Kidney glomerular epithelial cell (primary cell): ENCODE measurements at regions not wholly inside any gene's neighbourhood (a gene's known extent, or its start where the extent isn't known, plus 50 kb on each side); places are given as distances from the start of the nearest gene placed in this dataset.

Source experiments
- DNase-seq: peaks from one replicate; lab custom pipeline; 2025; lab: John Stamatoyannopoulos, UW

DNA sequence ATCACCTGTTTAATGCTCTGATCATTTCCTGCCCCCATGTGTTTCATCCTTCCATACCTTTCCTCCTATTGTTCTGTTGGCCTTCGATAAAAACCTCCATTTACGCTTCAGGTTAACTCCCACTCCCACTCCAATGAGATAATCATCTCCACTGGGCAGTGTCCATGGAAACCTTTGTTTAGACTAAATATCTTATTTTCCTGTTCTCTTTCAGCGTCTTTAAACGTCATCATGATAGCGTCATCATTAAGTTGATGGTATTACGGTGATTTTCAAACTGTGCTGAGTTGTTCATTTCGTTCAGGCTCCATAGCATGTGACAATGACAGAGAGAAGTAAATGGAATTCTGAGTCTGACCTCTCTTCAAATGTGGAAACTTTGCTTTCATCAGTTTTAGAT is 970.5 kb upstream of the SLC35B3 start:
- peak; percentile 34 for DNase-seq

DNA sequence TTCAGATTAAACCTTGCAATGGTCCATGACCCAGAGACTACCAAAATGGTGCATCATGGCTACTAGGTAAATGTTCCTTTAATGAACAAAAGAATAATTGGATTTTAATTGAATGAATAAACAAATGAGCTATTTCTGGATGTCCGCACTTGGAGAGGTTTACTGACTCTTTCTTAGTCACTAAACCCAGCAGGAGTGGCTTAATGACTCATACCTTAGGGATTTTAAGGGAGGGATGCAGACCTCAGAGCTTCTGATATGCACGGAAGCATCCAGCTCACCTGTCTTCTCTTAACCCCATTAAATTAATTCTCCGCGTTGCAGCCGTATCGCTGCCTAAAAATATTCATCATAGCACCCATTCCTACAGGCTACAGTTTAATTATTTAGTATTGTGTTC is 970.0 kb upstream of the SLC35B3 start:
- DNase-seq: peak; percentile 75

DNA sequence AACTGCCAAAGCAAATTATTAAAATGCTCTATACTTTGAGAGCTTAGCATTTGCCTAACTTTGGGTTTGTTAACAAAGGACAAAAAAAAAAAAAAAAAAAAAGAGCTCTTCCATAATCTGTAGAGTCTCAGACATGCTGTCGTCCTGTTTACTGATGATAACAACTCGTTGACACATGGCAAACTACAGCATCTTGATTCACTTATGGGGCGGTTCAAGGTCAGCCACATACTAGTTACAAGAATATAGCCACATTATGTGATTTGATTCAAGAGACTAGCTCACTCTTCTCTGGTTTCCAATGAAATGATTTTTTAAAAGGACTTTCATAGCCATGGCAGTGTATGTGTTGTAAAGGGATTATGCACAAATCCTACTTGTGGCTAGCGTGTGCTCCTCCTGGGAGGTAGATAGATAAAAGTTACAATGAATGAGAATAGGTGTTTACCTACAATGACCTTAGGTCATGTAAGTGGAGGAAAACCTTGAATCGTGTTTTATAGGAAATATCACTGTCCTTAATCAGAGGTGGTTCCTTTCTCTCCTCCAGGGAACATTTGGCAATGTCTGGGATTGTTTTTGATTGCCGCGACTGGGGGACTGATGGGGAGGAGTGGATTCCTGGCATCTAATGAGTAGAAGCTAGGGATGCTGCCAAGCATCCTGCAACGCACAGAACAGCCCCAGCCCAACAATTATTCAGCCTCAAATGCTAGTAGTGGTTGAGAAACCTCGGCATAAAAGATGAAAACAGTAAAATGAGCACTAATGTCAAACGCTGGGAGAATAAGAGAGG is 969.2 kb upstream of the SLC35B3 start:
- no peak for DNase-seq

DNA sequence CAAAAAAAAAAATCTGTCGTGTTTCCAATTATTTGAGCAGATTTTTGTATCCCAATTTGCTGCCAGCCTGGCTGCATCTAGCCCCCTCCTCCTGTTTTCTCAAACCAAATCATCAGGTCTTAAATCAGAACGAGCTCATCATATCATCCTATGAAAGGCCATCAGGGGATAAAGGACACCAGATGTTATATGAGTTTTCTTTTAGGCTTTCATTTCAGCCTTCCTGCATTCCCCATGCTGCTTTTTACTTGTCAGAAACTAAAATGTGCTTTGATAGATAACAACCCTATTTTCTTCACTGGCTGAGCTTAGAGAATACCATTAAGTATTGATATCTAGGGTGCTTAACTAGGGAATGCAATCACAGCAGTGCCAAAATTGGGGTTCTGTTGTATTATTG is 968.4 kb upstream of the SLC35B3 start:
- DNase-seq: no peak

DNA sequence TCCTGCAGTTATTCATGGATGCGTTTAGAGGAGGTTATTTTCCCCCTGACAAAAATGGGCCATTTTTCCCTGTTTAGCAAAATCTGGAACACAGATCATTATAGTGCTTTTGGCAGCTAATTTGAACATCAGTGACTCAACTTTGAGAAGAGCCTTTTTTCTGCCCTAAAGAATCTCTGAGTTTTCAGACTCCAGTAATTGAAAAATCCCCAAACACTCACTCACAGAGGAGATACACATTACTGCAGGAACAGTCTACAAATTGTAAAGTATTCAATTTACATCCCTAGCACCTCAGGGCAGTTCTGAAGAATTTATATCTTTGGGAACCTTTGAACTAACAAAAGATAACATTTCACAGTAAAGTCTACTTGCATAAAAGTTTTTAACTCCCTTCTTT is 966.6 kb upstream of the SLC35B3 start:
- DNase-seq: no peak

DNA sequence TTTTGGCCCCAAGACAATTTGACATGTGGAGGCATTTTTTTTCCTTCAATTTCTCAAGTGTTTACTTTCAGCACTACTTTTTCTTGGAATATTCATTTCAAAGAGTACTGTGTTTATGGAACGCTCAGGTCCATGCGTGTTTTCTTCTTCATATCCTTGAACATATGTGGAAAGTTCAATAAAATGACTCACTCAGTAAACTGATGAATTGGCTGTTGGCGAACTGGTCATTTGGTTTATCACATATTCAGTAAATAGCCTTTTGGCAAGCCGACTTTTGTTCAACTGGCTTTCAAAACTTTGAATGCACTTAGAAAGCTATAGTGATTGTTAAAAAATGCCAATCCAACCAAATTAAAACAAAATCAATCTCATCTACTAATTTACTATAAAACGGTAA is 964.6 kb upstream of the SLC35B3 start:
- DNase-seq: no peak

DNA sequence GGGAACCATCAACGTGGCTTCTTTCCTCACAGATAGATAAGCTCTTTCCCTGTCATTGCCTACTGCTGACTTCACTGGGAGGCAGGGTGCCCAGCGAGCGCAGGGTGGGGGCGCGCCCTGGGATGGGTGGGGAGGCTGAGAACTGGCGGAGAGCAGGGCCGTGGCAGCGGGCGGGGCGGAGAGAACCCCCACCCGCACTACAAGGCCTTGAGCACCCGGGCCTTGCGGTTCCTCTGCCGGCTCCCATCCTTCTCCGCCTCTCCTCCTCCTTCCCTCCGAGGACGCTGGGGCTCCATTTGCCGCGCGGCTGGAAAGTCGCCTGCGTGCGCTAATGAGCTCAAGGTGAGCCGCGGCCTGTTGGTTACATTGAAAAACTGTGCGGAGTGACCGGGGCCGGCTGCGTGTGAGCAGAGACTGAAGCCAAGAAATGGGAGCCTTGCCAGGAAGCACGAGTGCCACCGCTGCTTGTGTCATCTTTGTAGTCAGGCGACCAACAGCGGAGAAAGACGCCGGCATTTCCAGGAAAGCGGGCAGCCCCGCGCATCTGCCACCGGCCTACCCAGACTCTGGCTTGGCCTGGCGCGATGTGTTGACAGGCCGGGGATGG is 963.5 kb upstream of the SLC35B3 start:
- no peak for DNase-seq

DNA sequence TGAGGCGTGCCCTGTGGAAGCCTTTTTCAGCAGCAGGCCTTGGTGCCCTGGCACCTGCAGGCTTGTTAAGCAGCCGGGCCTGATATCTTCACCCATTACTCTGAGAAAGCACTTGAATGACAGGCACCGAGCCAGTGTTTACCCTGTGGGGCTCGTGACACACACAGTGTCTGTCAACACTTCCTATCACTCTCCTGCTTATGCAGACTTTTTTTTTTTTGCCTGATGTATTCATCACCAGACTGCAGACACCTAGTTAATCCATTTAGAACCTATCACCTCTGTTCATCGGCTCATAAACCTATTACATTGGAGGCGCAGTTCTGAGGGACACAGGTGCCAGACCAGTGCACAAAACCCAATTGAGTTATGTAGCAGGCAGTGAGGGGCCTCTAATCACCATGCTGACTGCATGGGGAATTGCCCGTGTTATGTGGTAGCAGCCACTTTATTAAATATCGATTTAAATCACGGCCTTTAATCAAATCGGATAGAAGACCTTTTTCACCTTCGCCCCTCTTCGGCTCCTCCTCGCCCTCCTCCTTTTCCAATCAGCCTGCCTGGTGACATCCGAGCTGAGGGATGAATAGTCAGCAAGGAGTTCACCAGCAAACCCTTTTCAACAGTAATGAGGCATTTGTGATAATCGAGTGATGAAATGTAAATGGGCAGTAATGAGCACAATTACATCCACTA is 962.9 kb upstream of the SLC35B3 start:
- no peak for DNase-seq

DNA sequence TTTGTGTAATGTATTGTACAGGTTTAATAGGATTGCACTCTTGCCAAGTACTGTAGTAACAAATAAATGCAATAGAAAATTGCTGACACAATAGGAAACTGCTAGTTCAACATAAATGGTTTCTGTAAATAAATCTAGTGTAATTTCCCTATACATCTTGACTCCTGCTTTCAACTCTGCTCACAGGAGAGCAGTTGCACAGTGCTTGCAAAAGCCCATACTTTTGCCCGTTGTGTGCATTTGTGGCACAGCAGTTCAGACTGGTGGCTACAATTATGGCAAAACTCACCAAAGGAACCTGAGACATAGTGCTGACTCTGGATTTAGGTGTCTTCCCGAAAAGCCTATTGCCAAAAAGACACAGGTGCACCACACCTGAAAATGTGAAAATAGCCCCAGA is 953.3 kb upstream of the SLC35B3 start:
- DNase-seq: no peak

DNA sequence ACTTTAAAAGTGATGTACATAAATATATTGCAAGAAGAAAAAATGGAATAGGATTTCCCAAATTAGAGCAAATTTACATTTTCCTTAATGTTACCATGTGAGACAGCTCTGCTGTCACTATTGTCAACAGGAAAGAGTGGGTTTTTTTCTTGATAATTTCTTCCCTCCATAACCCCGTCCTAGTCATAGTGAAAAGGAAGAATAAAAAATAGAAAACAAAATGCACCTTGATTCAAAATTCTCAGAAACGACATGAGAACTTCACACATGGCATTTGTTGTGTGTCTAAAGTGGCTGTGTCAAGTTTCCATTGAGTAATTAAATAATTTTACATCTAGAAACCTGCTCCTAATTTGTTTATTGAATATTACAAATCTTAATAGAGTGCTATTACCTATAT is 945.2 kb upstream of the SLC35B3 start:
- no peak for DNase-seq

DNA sequence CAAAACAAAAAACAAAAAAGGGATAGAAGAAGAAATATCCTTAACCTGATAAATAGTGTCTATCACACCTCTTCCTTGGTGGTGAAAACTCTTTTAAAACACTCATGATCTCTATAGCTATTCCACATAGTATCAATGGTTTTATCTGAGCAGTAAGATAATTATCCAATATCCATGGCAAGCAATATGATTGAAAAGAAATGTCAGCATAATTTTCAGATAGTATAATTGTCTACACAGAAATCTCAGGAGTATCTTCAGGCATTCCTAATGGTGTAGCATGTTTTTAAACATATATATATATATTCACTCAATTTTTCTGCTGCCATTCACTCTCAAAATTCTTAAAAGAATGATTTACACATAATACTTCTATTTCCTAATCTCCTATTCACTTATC is 938.0 kb upstream of the SLC35B3 start:
- DNase-seq: no peak

DNA sequence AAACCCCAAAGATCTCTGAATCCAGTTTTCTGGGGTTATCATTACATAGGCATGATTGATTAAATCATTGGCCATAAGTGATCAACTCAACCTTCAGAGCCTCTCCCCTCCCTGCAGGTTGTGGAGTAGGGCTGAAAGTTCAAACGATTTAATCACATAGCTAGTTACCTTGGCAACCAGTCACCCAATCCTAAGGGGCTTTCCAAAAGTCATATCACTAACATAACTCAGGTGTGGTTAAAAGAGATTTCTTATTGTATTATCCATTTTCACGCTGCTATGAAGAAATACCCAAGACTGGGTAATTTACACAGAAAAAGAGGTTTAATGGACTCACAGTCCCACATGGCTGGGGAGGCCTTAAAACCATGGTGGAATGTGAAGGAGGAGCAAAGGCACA is 935.1 kb upstream of the SLC35B3 start:
- no peak for DNase-seq

DNA sequence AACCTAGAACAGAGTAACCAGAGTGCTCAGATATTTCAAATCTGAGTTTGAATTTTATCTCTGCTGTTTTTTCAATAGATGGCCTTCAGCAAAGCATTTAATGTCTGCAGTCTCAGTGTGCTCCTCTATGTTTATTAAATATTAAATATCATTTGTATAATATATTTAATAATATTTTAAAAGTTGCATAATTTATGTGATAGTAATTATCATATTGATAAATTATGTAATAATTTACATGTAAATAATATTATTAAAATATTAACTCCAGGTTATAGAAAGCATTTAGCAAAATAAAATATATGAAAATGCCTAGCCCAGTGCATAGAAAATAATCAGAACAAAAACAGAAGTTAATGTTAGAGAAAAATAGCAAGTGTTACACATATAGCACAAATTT is 930.0 kb upstream of the SLC35B3 start:
- no peak for DNase-seq

DNA sequence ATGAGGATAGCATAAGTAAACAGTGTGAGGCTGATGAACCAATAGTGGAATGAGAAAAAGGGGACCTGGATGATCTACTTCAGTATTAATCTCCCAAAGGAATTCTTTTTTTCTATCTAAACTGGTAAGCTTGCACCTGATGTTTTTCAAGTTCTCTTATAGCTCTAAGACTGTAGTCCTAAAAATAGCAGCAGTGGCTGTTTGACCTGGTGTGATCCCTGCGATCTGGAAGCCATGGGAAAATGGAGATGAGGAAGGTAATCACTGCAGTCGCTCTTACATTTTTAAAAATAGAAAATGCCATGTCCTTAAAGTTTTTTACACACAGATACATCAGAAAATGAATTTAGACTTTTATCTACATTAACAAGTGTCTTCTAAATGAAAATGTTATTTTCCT is 926.4 kb upstream of the SLC35B3 start:
- no peak for DNase-seq

DNA sequence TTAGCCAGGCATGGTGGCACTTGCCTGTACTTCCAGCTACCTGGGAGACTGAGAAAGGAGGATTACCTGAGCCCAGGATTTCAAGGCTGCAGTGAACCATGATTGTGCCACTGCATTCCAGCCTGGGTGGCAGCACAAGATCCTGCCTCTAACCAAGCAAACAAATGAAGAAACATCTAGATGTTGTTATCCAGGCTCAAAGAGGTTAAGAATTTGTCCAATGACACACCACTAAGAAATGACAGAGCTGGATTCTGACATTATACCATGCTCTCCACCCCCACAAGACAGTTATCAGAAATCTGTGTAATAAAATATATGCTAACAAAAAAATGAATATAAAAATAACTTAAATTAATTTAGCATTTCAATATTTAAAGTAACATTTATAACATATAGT is 925.5 kb upstream of the SLC35B3 start:
- peak; percentile 63 for DNase-seq

DNA sequence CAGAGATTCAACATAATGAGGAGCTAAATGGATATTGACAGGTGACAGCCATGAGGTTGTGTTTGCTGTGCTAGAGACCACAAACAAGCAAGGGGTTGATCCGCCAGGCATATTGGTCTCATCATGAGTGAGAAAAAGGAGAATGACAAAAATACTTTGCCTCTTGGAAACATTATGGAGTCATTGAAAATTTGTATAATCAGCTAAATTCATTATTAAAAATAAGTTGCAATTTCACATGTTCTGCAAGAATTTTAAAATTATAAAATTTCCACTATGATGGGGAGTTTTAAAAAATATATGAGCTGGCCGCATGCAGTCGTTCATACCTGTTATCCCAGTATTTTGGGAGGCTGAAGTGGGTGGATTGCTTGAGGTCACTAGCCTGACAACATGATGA is 912.3 kb upstream of the SLC35B3 start:
- DNase-seq: no peak

DNA sequence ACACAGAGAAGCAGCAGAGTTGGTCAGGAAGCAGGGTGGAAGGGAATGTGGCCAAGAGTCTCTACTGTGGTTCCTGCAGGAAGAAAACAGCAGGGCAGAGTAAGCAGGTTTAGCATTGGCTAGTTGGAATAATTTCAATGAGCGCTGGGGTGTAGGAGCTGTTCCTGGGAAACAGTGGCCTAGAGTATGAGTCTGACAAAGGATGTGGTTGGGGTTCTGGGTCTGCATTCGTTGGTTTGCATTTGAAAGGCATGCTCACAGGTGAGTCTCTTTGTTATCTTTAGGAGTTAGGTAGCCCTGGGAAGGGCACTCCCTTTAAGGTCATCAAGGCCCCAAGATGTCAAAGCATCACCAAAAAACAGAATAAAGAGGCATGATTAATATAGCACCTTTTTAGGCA is 911.6 kb upstream of the SLC35B3 start:
- no peak for DNase-seq

DNA sequence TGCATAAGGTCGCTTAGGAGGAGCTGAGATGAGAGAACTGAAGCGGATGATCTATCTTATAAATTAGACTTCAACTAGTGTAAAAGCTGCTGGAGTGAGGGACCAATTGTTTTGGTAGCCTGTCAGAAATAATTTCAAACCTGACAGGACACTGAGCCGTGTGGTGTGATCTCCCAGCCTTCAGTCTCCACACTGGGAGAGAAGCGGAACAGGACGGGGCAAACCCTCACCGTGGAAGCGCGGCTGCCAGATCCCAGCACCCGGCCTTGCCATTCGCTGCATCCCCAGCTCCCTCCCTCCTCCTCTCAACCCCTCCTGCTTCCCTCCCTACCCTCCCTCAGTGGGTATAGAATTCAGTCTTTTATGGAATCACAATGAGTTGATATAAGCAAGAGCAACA is 900.1 kb upstream of the SLC35B3 start:
- DNase-seq: no peak

DNA sequence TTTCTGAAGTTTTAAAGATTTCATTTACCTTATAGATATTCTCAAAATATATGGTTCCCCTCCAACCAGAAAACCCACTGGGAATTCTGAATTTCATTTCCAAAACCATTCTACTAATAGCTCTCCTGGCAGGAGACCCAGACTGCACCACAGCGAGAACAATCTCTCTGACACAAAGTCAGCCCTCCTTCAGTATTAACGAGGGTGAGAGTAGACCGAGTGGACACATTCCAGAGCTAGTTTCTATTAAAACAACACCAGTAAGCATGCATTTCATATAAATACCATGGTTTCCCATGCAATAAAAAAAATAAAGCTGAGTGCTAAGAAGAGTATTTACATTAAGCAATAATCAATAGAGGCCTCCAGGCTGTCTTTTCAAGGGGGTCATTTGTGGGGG is 899.6 kb upstream of the SLC35B3 start:
- no peak for DNase-seq

DNA sequence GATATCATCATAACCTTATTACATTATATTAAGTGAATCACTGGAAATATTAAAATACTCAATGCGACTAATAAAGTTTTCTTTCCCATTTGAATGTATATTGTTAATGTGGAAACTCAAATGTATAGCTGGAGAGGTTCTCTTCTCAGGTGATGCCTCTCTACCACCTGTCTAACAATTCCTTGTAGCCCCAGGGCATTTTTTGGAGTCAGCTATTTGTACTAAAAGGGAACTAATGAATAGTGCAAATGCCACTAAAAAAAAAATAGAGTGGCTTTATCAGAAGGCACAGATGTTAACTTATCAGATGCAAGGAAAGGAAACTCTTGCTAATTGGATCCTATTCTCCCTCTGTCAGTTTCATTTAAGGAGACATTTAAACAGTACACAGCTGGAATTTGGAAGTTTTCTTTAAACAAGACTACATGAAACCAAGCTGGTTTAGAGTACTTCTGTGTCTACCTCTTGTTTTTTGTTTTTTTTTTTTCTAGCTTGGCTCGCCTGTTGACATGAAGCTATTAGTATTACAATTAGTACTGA is 897.0 kb upstream of the SLC35B3 start:
- no peak for DNase-seq

DNA sequence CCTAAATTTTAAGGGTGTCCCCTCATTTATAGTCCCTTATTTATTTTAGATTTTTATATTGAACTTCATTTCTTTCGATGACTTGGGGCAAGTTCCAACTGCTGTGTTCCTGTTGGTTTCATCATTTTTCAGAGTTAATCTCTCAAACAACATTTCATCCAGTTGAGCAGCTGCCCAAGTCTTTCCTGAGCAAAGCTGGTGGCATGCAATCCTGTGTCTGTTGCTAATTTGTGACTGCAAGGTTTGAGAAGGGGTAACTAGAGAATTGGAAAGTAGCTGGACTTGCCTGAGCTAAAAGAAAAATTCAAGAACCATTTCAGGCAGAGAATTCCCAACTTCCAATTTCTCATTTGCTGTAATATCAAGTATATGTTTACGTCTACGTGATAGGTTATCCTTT is 881.5 kb upstream of the SLC35B3 start:
- no peak for DNase-seq

DNA sequence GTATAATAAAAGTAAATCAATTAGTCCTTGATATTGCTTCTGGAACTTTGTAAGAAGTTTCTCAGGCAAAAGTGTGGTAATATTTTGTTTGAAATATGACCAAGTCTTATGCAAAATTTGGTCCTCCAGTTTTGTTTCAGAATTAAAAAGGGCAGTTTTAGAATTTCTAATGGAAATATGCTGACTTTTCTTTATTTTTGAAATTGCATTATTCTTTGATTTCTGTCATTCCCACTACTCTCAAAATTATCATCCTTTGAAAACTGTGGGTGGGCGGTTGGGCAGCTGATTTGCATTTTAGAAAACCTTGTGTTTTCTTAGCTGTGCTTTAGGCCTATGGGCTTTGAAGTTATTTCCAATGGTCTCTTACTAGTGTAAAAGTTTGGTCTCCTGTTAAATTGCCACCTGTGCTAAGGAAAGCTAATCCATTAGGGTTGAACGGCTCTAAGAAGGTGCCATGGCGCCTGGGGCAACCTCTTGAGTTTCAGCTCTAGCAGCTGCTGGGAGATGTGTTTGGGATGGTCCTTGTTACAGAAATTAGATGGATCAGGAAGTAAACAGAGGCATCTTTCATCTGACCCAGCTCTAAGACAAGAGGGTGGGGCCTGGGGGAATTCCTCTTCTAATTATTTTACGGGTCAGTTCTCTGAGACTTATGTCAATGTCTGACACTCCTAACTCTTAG is 880.8 kb upstream of the SLC35B3 start:
- no peak for DNase-seq

DNA sequence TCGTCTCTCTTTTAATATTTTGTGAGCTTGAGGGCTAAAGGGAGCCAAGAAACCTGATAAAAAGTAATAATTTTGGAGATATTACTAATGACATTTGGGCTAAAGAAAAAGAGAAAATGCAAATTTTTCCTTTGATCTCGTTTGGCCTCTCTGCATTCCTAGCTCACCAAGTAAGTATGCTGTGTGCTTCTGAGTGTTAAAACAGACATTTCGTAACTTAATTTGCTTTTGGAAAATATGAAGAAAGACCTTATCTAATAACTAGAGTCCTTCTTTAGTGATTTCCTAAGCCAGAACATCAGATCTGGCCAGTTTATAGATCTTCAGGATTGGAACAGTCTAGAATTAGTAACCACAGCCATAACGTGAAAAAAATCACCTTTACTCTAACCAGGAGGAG is 872.9 kb upstream of the SLC35B3 start:
- DNase-seq: no peak
